ENCODE measurements at regions not wholly inside any gene's neighbourhood (a gene's known extent, or its start where the extent isn't known, plus 50 kb on each side); places are given as distances from the start of the nearest gene placed in this dataset.

DNA sequence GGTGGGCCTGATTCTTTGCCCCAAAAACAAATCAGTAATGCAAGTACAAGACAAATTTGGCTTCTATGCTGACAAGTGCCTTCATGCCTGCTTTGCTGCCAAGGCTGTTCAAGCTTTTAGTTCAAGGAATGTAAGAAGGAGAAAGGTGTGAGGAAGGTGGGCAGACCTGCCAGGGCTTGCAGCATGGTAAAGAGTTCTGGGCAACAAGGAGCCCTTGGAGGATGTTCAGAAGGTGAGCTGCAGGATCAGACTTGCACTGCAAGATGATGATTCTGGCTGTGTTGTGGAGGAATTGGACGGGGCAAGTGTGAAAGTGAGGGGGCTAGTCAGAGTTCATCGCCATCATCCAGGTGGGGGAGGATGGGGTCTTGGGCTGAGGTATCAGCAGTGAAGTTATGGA is 167.9 kb downstream of the NUAK1 start:
- H3K27me3 Mint-ChIP-seq: peaks cover 0 to 7% (median 0%) of the 10 kb centered on the region in 3 donors
- no peak overlapping the region for H3K4me3 Mint-ChIP-seq
- no peaks in the 10 kb centered on the region for H3K36me3 Mint-ChIP-seq
- H3K4me1 Mint-ChIP-seq: no peaks in the 10 kb centered on the region
- H3K27ac Mint-ChIP-seq: no peak overlapping the region
- H3K9me3 Mint-ChIP-seq: peaks cover 0 to 10% (median 0%) of the 10 kb centered on the region in 7 donors
- no peak for ATAC-seq (ENCODE audit: low read depth in 2 of 2)
- DNase-seq: no peak

DNA sequence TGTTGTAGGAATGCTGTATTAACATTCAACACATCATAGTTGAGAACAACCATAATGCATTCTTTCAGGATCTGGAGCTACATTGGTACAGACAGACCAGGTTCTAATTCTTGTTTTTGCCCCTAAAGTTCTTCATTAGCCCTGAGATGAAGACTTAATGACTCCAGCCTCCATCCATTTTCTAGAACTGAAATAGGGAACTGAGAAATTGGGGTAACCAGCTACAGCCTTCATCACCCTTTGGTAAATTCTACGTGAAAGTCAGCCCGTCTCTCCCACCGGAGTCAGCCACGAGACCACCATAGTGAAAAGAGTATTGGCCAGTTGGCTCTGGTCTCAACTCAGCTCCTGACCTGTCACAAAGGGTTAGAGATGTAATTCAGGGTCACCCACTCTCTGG is 164.0 kb downstream of the NUAK1 start:
- DNase-seq (no peak), ATAC-seq (ENCODE audit: low read depth in 2 of 2) (no peak)
- no peaks in the 10 kb centered on the region for H3K4me1 Mint-ChIP-seq
- peaks cover 0 to 7% (median 3%) of the 10 kb centered on the region in 3 donors for H3K27me3 Mint-ChIP-seq
- no peak overlapping the region for H3K4me3 Mint-ChIP-seq
- H3K9me3 Mint-ChIP-seq: peaks cover 0 to 12% (median 2%) of the 10 kb centered on the region in 7 donors
- no peak overlapping the region for H3K27ac Mint-ChIP-seq
- H3K36me3 Mint-ChIP-seq: no peaks in the 10 kb centered on the region

DNA sequence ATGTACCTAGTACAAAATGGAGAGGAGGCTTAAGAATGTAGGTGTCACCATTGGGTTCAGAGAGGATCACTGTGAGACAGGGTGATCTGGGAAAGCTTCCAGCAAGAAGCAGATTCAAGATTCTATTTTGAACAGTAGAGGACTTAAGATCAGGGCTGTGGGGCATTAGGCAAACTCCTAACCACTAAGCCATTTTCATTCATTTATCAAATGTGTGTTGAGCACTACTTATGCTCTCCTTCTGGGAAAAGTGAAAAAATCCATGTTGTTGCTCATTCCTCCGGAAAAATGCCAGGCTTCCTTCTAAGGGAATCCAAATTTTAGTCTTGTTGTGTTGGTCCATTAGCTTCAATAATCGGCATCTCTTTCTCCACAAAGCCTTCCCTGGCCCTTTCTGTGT is 163.4 kb downstream of the NUAK1 start:
- Mint-ChIP-seq H3K4me3 (no peak overlapping the region), H3K36me3 (no peaks in the 10 kb centered on the region), H3K27me3 (peaks cover 0 to 7% (median 3%) of the 10 kb centered on the region in 3 donors), H3K9me3 (peaks cover 0 to 12% (median 2%) of the 10 kb centered on the region in 7 donors), H3K4me1 (no peaks in the 10 kb centered on the region), H3K27ac (no peak overlapping the region)
- DNase-seq (no peak), ATAC-seq (ENCODE audit: low read depth in 2 of 2) (no peak)

DNA sequence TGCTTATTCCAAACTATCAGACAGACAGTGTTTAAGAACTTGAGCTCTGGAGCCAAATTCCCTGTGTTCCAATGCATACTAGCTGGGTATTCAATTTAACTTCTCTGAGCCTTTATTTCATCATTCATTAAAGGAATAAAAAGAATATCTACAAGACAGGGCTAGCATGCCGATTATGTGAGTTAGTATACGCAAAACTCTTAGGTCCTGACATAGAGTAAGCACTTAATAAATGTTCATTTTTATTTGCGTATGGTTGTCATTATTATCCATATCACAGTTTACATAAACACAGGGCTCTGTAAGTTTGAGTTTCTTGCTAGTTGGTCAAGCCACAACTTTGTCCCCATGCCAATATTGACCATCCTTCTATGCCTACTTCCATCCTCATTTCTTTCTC is 161.5 kb downstream of the NUAK1 start:
- no peak for DNase-seq
- H3K27ac Mint-ChIP-seq: no peak overlapping the region
- no peaks in the 10 kb centered on the region for H3K36me3 Mint-ChIP-seq
- H3K27me3 Mint-ChIP-seq: peaks cover 0 to 3% (median 0%) of the 10 kb centered on the region in 3 donors
- H3K4me1 Mint-ChIP-seq: no peaks in the 10 kb centered on the region
- H3K9me3 Mint-ChIP-seq: peaks cover 0 to 7% (median under 1%) of the 10 kb centered on the region in 7 donors
- H3K4me3 Mint-ChIP-seq: no peak overlapping the region
- ATAC-seq (ENCODE audit: low read depth in 2 of 2): no peak

GRCh38 chr12:105977652-105978051 is 161.1 kb downstream of the NUAK1 start:
- Mint-ChIP-seq H3K36me3 (no peaks in the 10 kb centered on the region), H3K27me3 (peaks cover 0 to 3% (median 0%) of the 10 kb centered on the region in 3 donors), H3K9me3 (peaks cover 0 to 7% (median 0%) of the 10 kb centered on the region in 7 donors), H3K4me3 (no peak overlapping the region), H3K27ac (no peak overlapping the region), H3K4me1 (no peaks in the 10 kb centered on the region)
- ATAC-seq (ENCODE audit: low read depth in 2 of 2) (no peak), DNase-seq (no peak)

DNA sequence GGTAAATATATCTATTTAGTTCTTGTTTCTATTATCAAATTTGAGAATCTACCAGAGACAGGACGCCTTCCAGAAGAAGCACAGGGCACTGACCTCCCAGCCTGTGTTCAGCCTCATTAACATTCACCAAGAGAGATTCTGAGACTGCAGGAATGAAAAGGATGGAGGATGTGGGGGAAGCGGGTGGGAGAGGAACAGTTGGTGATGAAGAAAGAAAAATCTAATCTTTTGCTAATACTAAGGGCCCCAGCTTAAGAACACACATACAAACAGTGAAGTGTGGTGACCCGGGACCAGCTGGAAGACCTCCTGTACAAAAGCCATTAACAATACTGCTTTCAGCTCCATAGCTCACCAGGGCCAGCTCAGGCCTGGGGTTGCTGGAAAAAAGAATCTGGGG is 160.5 kb downstream of the NUAK1 start:
- H3K36me3 Mint-ChIP-seq: no peaks in the 10 kb centered on the region
- H3K4me3 Mint-ChIP-seq: no peak overlapping the region
- H3K9me3 Mint-ChIP-seq: peaks cover 0 to 7% (median 2%) of the 10 kb centered on the region in 7 donors
- ATAC-seq (ENCODE audit: low read depth in 2 of 2) (no peak), DNase-seq (no peak)
- no peaks in the 10 kb centered on the region for H3K4me1 Mint-ChIP-seq
- no peak overlapping the region for H3K27ac Mint-ChIP-seq
- H3K27me3 Mint-ChIP-seq: peaks cover 0 to 3% (median 0%) of the 10 kb centered on the region in 3 donors

DNA sequence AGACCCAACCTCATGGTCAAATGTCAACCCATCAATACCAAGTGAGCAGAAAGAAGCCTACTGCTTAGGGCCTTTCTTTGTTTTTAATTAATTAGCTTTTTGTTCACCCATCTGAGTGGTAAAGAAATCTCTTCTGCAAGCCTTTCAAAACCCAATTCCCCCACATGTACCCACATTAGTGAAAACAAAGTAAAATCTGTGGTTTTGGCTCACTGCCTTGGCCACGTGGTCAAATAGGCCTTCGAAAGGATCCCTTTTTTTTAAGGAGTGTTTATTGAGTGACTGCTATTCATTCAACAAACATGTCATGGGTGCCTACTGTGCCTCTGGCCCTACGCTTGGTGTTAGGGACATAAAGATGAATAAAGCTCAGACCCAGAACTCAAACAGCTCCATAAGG is 160.1 kb downstream of the NUAK1 start:
- Mint-ChIP-seq H3K36me3 (no peaks in the 10 kb centered on the region), H3K27me3 (peaks cover 0 to 3% (median 0%) of the 10 kb centered on the region in 3 donors), H3K4me1 (no peaks in the 10 kb centered on the region), H3K9me3 (peaks cover 0 to 7% (median 4%) of the 10 kb centered on the region in 7 donors), H3K4me3 (no peak overlapping the region), H3K27ac (no peak overlapping the region)
- no peak for ATAC-seq (ENCODE audit: low read depth in 2 of 2)
- DNase-seq: no peak

DNA sequence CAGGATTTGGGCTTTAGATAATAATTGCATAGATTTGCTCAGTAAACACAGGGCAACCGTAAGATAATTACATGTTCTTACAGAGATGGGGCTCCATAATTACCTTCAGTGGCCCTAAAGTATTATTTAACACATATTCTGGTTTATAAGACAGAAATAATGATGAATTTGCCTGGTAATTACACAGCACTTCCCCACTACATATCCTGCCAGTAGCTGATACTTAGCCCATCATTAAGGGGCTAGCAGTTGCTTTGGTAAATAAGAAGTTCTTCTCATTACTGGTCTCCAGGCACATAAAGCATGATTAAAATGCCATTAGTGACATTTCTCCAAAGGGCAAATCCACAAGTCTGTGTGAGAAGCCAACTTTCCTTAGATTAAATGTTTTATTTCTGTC is 158.7 kb downstream of the NUAK1 start:
- ATAC-seq (ENCODE audit: low read depth in 2 of 2) (no peak), DNase-seq (no peak)
- Mint-ChIP-seq H3K27me3 (peaks cover 0 to 3% (median 0%) of the 10 kb centered on the region in 3 donors), H3K9me3 (peaks cover 0 to 5% (median 4%) of the 10 kb centered on the region in 7 donors), H3K36me3 (no peaks in the 10 kb centered on the region), H3K4me3 (no peak overlapping the region), H3K4me1 (no peaks in the 10 kb centered on the region), H3K27ac (no peak overlapping the region)

GRCh38 chr12:105980533-105980932 is 158.2 kb downstream of the NUAK1 start:
- Mint-ChIP-seq H3K4me1 (no peaks in the 10 kb centered on the region), H3K27me3 (peaks cover 0 to 3% (median 0%) of the 10 kb centered on the region in 3 donors), H3K9me3 (peaks cover 0 to 6% (median 4%) of the 10 kb centered on the region in 7 donors), H3K27ac (no peak overlapping the region), H3K36me3 (no peaks in the 10 kb centered on the region), H3K4me3 (no peak overlapping the region)
- ATAC-seq (ENCODE audit: low read depth in 2 of 2) (no peak), DNase-seq (no peak)

GRCh38 chr12:105982022-105982421 is 156.7 kb downstream of the NUAK1 start:
- Mint-ChIP-seq H3K27ac (no peak overlapping the region), H3K27me3 (peaks cover 0 to 2% (median 0%) of the 10 kb centered on the region in 3 donors), H3K4me3 (no peak overlapping the region), H3K9me3 (peaks cover 0 to 6% (median 1%) of the 10 kb centered on the region in 7 donors), H3K4me1 (no peaks in the 10 kb centered on the region), H3K36me3 (no peaks in the 10 kb centered on the region)
- ATAC-seq (ENCODE audit: low read depth in 2 of 2) (no peak), DNase-seq (no peak)

DNA sequence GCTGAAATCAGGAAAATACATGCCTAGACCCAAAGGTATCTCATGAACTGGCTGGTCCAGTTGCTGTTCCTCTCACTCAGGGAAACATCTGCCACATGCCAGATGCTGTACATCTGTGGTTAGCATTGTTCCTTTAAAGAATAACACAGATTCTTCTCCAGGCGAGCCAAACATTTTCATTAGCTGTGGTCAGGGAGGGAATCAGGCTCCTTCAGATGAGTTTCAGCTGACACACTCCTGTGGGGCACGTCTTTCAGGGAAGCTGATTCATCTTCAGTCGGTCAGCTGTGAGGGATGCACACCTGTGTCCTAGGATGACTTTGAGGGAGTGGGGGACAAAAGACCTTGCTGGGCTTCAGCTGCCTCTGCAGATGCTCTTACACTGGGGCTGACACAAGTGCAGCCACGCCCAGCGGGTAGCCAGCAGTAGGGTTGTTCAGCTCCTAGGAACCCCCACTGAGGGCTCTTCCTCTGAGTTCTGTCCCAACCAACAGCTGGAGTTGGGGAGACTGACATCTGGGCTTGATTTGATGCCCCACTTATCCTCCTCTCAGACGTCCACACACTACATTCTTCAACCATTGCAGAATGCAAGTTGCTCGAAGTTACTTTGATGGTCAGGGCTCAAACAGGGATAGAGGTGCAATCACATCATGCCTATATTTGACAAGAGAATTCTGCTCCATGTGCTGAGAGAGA is 155.0 kb downstream of the NUAK1 start:
- no peaks in the 10 kb centered on the region for H3K36me3 Mint-ChIP-seq
- peaks cover 0 to 8% (median 0%) of the 10 kb centered on the region in 3 donors for H3K27me3 Mint-ChIP-seq
- DNase-seq (no peak), ATAC-seq (ENCODE audit: low read depth in 2 of 2) (no peak)
- peaks cover 0 to 6% (median 1%) of the 10 kb centered on the region in 7 donors for H3K9me3 Mint-ChIP-seq
- no peak overlapping the region for H3K27ac Mint-ChIP-seq
- H3K4me3 Mint-ChIP-seq: no peak overlapping the region
- H3K4me1 Mint-ChIP-seq: no peaks in the 10 kb centered on the region

DNA sequence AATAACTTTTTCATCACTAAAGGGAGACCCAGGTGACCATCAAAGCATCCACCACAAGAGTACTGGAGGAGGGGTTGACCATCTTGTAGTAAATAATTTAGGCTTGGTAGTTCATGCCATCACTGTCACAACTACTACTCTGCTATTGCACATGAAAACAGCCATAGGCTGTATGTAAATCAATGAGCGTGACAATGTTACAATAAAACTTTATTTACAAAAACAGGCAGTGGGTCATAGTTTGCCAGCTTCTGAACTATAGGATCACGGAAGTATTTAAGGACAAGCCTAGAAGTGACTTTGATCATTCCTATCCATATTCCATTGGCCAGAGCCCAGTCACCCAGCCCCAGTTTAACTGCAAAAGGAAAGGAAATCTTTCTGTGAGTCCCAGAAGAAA is 153.4 kb downstream of the NUAK1 start:
- DNase-seq: no peak
- peaks cover 0 to 8% (median 0%) of the 10 kb centered on the region in 3 donors for H3K27me3 Mint-ChIP-seq
- no peak for ATAC-seq (ENCODE audit: low read depth in 2 of 2)
- no peak overlapping the region for H3K4me3 Mint-ChIP-seq
- H3K27ac Mint-ChIP-seq: no peak overlapping the region
- peaks cover 0 to 8% (median 4%) of the 10 kb centered on the region in 7 donors for H3K9me3 Mint-ChIP-seq
- no peaks in the 10 kb centered on the region for H3K4me1 Mint-ChIP-seq
- H3K36me3 Mint-ChIP-seq: no peaks in the 10 kb centered on the region

DNA sequence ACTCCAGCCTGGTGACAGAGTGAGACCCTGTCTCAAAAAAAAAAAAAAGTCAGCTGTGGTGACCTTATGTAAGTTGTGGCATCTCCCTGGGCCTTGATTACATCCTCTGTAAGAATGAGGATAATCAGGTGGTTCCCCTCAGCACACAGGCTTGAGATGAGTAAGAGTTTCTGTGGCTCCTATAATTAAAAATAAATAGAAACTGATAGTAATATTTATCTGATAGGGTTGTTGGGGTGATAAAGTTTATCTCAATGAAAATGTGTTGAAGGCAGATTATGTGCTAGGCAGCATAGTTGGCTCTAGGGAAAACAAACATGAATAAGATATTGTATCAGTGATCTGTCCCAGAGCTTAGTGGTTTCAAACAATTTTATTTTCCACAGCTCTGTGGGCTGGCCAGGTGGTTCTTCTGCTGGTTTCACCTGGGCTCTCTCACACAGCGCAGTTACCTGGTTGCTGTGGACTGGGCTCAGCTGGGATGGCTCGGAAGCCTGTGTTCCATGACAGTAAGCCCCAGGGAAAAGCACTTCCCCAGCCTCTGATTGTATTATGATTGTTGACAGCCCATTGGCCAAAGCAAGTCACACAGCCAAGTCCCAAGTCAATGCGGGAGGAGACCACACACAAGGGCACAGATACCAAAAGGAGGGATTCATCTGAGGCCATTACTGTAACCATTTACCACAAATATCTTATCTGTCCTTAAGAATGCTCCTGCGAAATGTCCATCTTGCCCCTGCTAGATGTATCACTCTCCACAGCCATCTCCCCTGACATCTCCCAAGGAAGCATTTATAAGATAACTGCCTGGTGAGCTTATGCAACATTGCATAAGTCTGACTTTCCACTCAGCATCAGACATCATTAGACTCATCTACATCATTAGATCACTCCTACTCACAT is 151.7 kb downstream of the NUAK1 start:
- no peak for DNase-seq
- H3K27ac Mint-ChIP-seq: no peak overlapping the region
- no peaks in the 10 kb centered on the region for H3K36me3 Mint-ChIP-seq
- peaks cover 0 to 12% (median 5%) of the 10 kb centered on the region in 7 donors for H3K9me3 Mint-ChIP-seq
- no peaks in the 10 kb centered on the region for H3K4me1 Mint-ChIP-seq
- H3K4me3 Mint-ChIP-seq: no peak overlapping the region
- peaks cover 0 to 8% (median 0%) of the 10 kb centered on the region in 3 donors for H3K27me3 Mint-ChIP-seq
- ATAC-seq (ENCODE audit: low read depth in 2 of 2): no peak

DNA sequence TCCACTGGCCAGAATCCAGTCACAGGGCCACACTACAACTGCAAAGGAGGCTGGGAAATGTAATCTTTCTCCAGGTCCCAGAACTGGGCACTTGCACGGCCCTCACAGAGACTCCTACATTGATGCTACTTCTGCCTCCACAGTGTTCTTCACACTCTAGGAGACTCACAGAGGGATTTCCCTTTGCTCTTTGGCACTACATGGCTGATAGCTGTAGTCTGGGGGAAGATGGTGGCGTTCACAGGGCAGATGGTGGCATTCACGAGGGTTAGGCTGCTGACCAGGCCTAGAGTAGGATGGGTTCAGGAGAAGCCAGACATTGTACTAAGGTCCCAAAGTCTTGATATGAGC is 151.1 kb downstream of the NUAK1 start:
- H3K27me3 Mint-ChIP-seq: peaks cover 0 to 8% (median 0%) of the 10 kb centered on the region in 3 donors
- H3K36me3 Mint-ChIP-seq: no peaks in the 10 kb centered on the region
- no peak overlapping the region for H3K27ac Mint-ChIP-seq

More for the DNA sequence above, 151.1 kb downstream of the NUAK1 start:
- no peak for DNase-seq
- no peak for ATAC-seq (ENCODE audit: low read depth in 2 of 2)
- Mint-ChIP-seq H3K4me1 (no peaks in the 10 kb centered on the region), H3K9me3 (peaks cover 0 to 12% (median 5%) of the 10 kb centered on the region in 7 donors), H3K4me3 (no peak overlapping the region)
